Right lobe of liver (tissue), 6 donors: ENCODE measurements at regions not wholly inside any gene's neighbourhood (a gene's known extent, or its start where the extent isn't known, plus 50 kb on each side); places are given as distances from the start of the nearest gene placed in this dataset.

Source experiments
- ATAC-seq, 4 donors: fragments of 200-7000 bp; cut with Tn5 transposase; one replicate each; pipeline ENCODE4 v1.9.1; 2020; ENCODE audit warnings: mild to moderate bottlenecking in 4 of 4, moderate library complexity in 4 of 4
- DNase-seq, 3 donors: peaks; one replicate each; pipeline ENCODE4 v3.0.0-alpha.2; 2020
- H3K27ac ChIP-seq, 3 donors: fragments of 200-600 bp; one replicate each; pipeline ENCODE4 v1.8.0; 2022
- H3K27me3 ChIP-seq, 2 donors: fragments of 200-600 bp; one replicate each; pipeline ENCODE4 v1.8.0; 2022
- H3K36me3 ChIP-seq, 4 donors: fragments of 200-600 bp; sonication (generic) in 1 of 4; one replicate each; pipeline versions ENCODE4 v1.5.1 to v1.8.0; 2017 to 2022; ENCODE audit warnings: control low read depth in 1 of 4
- H3K4me1 ChIP-seq, 4 donors: fragments of 200-600 bp; sonication (generic) in 1 of 4; one replicate each; pipeline versions ENCODE4 v1.5.1 to v1.8.0; 2017 to 2022; ENCODE audit warnings: control low read depth in 1 of 4
- H3K4me3 ChIP-seq, 3 donors: fragments of 200-600 bp; one replicate each; pipeline ENCODE4 v1.8.0; 2022
- H3K9me3 ChIP-seq, 4 donors: fragments of 200-600 bp; sonication (generic) in 1 of 4; one replicate each; pipeline versions ENCODE4 v1.5.1 to v1.8.0; 2017 to 2022; ENCODE audit warnings: control low read depth in 1 of 4
- CTCF ChIP-seq, 4 donors: fragments of 200-600 bp in 3 of 4; fragments of 450-650 bp in 1 of 4; IDR thresholded peaks; one replicate each; pipeline versions ENCODE4 v1.5.1 to v1.8.0; 2016 to 2022; ENCODE audit warnings: antibody characterized with exemption in 4 of 4, mild to moderate bottlenecking in 2 of 4
- POLR2A ChIP-seq: fragments of 450-650 bp; IDR thresholded peaks from one replicate; pipeline ENCODE4 v1.6.1; 2017; ENCODE audit warnings: antibody characterized with exemption, mild to moderate bottlenecking
- WGBS: methylation state at CpG from one replicate; pipeline ENCODE4 v1.1.6; 2018; ENCODE audit warnings: low coverage, low lambda C conversion rate; ENCODE audit not compliant: insufficient coverage; ENCODE audit errors: missing lambda C conversion rate; 5-methylcytosine and 5-hydroxymethylcytosine counted together
- intact Hi-C, 2 donors: fragments of 100-400 bp; cut with DNase I; formaldehyde crosslinking; loops; one replicate each; pipeline versions ENCODE4 v1.11.2 to v1.14.1; 2022
- donor health status: DM: no; HTN: yes; CAD: no.
- donor health status: DM: no; HTN: no; CAD: no.
- donor health status: DM: no; HTN: no; CAD: no.
- donor health status: DM: no; HTN: yes; CAD: no.
- donor health status: DM: no; HTN: yes; CAD: no.

- no peaks in the 10 kb centered on the region for H3K9me3 ChIP-seq
- no peak overlapping the region for H3K4me3 ChIP-seq
- no peaks in the 10 kb centered on the region for H3K4me1 ChIP-seq
- no peaks in the 10 kb centered on the region for H3K36me3 ChIP-seq
- no peak overlapping the region for H3K27ac ChIP-seq
- no peaks in the 10 kb centered on the region for H3K27me3 ChIP-seq
- WGBS, result 74% methylated on average over 5 of the region's 7 CpGs
- DNase-seq (no peak), ATAC-seq (no peak)
- intact Hi-C loops, result no loop called here
- TF ChIP-seq CTCF (IDR thresholded peaks at IDR 0.05), result no peak
- TF ChIP-seq POLR2A, result no peak
These were observed 279.9 kb downstream of the ENC1 start for GRCh38 chr5:74360535-74361210.

- no peaks in the 10 kb centered on the region for H3K36me3 ChIP-seq
- H3K4me1 ChIP-seq, result no peaks in the 10 kb centered on the region
- intact Hi-C loops, result no loop called here
- ATAC-seq, result no peak
- no peak for TF ChIP-seq CTCF (IDR thresholded peaks at IDR 0.05)
- TF ChIP-seq POLR2A, result no peak
- H3K4me3 ChIP-seq, result no peak overlapping the region
- no peaks in the 10 kb centered on the region for H3K27me3 ChIP-seq
- DNase-seq, result no peak
- H3K27ac ChIP-seq, result no peak overlapping the region
- H3K9me3 ChIP-seq, result no peaks in the 10 kb centered on the region
- 0% methylated on average over 1 of the region's 5 CpGs for WGBS
These were observed 282.7 kb downstream of the ENC1 start for GRCh38 chr5:74357827-74358226.

GRCh38 chr5:74356009-74356695 is 284.4 kb downstream of the ENC1 start:
- intact Hi-C loops, result no loop called here
- Histone ChIP-seq H3K9me3 (no peaks in the 10 kb centered on the region), H3K4me3 (no peak overlapping the region), H3K27me3 (no peaks in the 10 kb centered on the region), H3K27ac (no peak overlapping the region), H3K4me1 (no peaks in the 10 kb centered on the region), H3K36me3 (no peaks in the 10 kb centered on the region)
- no peak for ATAC-seq
- 47% methylated on average over 7 of the region's 7 CpGs for WGBS
- no peak for TF ChIP-seq POLR2A
- no peak for TF ChIP-seq CTCF (IDR thresholded peaks at IDR 0.05)
- no peak for DNase-seq

- H3K36me3 ChIP-seq, result no peaks in the 10 kb centered on the region
- TF ChIP-seq CTCF (IDR thresholded peaks at IDR 0.05) (no peak), POLR2A (no peak)
- H3K27ac ChIP-seq, result no peak overlapping the region
- DNase-seq (no peak), ATAC-seq (no peak)
- 85% methylated on average over 6 of the region's 6 CpGs for WGBS
- no peaks in the 10 kb centered on the region for H3K27me3 ChIP-seq
- no peaks in the 10 kb centered on the region for H3K4me1 ChIP-seq
- H3K4me3 ChIP-seq, result no peak overlapping the region
- intact Hi-C loops, result no loop called here
- H3K9me3 ChIP-seq, result no peaks in the 10 kb centered on the region
These were observed 285.3 kb downstream of the ENC1 start for GRCh38 chr5:74355041-74355824.
